Upper lobe of right lung (tissue), 1 donor: ENCODE measurements at regions not wholly inside any gene's neighbourhood (a gene's known extent, or its start where the extent isn't known, plus 50 kb on each side); places are given as distances from the start of the nearest gene placed in this dataset.

Experiments used
- ATAC-seq: fragments of 200-7000 bp; cut with Tn5 transposase; one replicate; pipeline ENCODE4 v1.9.1; 2020; ENCODE audit warnings: mild to moderate bottlenecking, moderate library complexity
- DNase-seq: peaks from one replicate; pipeline ENCODE4 v3.0.0-alpha.2; 2020
- H3K27ac ChIP-seq: fragments of 200-600 bp; one replicate; pipeline ENCODE4 v1.8.0; 2022
- H3K27me3 ChIP-seq: fragments of 200-600 bp; one replicate; pipeline ENCODE4 v1.8.0; 2022; ENCODE audit warnings: mild to moderate bottlenecking
- H3K36me3 ChIP-seq: fragments of 200-600 bp; one replicate; pipeline ENCODE4 v1.8.0; 2022
- H3K4me1 ChIP-seq: fragments of 200-600 bp; one replicate; pipeline ENCODE4 v1.8.0; 2022
- H3K4me3 ChIP-seq: fragments of 200-600 bp; one replicate; pipeline ENCODE4 v1.8.0; 2022; ENCODE audit warnings: mild to moderate bottlenecking
- H3K9me3 ChIP-seq: fragments of 200-600 bp; one replicate; pipeline ENCODE4 v1.8.0; 2022
- intact Hi-C: fragments of 100-400 bp; cut with DNase I; formaldehyde crosslinking; loops from one replicate; pipeline ENCODE4 v1.11.0; 2022
- TF ChIP-seq, protein P1 (sequence below): fragments of 200-600 bp; IDR thresholded peaks from one replicate; pipeline ENCODE4 v1.8.0; 2022; ENCODE audit warnings: antibody characterized with exemption
- donor health status: DM: no; HTN: yes; CAD: no; lungs with severe emphysema.

DNA sequence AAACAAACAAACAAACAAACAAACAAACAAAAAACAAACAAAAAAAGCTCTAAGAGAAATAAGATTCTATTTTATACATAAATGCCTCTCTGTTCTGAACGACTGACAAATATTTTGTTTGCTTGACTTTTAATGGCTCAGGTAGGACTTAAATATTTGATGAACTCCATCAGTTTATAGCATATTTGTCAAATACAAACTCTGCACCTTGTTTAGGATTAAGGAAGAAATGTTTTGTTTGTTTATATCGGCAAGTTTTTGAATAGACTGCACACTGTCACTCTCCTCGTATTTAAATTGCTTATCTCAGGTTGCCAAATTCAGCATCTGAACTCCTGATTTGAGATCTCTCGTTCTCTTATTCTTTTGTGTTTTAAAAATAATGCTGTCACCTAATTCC, 1499.7 kb upstream of the SLC10A2 start:
- no peak for DNase-seq
- intact Hi-C loops = no loop called here
- no peaks in the 10 kb centered on the region for H3K27me3 ChIP-seq
- no peaks in the 10 kb centered on the region for H3K4me1 ChIP-seq
- TF ChIP-seq, protein P1, sequence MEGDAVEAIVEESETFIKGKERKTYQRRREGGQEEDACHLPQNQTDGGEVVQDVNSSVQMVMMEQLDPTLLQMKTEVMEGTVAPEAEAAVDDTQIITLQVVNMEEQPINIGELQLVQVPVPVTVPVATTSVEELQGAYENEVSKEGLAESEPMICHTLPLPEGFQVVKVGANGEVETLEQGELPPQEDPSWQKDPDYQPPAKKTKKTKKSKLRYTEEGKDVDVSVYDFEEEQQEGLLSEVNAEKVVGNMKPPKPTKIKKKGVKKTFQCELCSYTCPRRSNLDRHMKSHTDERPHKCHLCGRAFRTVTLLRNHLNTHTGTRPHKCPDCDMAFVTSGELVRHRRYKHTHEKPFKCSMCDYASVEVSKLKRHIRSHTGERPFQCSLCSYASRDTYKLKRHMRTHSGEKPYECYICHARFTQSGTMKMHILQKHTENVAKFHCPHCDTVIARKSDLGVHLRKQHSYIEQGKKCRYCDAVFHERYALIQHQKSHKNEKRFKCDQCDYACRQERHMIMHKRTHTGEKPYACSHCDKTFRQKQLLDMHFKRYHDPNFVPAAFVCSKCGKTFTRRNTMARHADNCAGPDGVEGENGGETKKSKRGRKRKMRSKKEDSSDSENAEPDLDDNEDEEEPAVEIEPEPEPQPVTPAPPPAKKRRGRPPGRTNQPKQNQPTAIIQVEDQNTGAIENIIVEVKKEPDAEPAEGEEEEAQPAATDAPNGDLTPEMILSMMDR = no peak
- H3K36me3 ChIP-seq = no peaks in the 10 kb centered on the region
- H3K9me3 ChIP-seq = no peaks in the 10 kb centered on the region
- H3K4me3 ChIP-seq = no peak overlapping the region
- no peak overlapping the region for H3K27ac ChIP-seq
- no peak for ATAC-seq

DNA sequence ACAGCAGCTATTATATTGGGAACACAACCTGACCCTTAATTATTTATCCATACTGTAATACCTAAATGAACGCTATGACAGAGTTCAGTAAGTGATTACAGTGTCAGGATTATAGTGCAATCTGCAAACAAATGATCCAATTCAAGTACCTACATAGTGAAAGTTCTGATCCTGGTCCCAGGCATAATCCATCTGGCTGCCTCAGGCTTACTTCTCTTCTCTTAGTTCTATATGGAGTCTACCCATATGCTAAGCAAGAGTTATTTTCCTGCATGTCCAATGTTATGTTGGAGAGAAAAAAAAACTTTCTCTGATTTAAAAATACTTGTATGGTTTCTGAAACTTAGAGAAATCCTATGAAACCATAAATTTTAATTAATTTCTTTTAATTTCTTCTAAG, 1487.7 kb upstream of the SLC10A2 start:
- no peaks in the 10 kb centered on the region for H3K36me3 ChIP-seq
- ATAC-seq (no peak), DNase-seq (no peak)
- TF ChIP-seq, protein P1 = no peak
- no peaks in the 10 kb centered on the region for H3K9me3 ChIP-seq
- H3K27me3 ChIP-seq = no peaks in the 10 kb centered on the region
- no peaks in the 10 kb centered on the region for H3K4me1 ChIP-seq
- intact Hi-C loops = loop anchor here (10.0 kb wide), 1 partner anchor 649 kb away; no protein-coding TSS in a partner anchor
- no peak overlapping the region for H3K27ac ChIP-seq
- no peak overlapping the region for H3K4me3 ChIP-seq

DNA sequence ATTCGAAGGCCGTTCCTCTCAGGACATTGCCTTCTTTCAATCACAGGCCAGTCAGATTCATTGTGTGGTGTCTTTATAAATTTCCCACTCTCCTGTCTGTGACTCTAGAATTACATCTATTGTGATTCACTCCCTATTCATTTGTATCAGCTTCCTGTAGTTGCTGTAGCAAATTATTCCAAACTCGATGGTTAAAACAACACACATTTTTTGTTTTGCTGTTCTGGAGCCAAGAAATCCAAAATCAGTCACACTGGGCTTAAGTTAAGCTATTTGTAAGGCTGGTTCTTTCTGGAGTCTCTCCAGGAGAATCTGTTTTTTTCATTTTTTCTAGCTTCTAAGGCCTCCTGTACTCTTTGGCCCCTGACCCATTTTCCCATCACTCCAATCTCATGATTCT, 1487.0 kb upstream of the SLC10A2 start:
- Histone ChIP-seq H3K27ac (no peak overlapping the region), H3K9me3 (no peaks in the 10 kb centered on the region), H3K36me3 (no peaks in the 10 kb centered on the region), H3K27me3 (no peaks in the 10 kb centered on the region), H3K4me3 (no peak overlapping the region), H3K4me1 (no peaks in the 10 kb centered on the region)
- TF ChIP-seq, protein P1 = no peak
- ATAC-seq (no peak), DNase-seq (no peak)
- intact Hi-C loops = loop anchor here (10.0 kb wide), 1 partner anchor 648 kb away; no protein-coding TSS in a partner anchor

DNA sequence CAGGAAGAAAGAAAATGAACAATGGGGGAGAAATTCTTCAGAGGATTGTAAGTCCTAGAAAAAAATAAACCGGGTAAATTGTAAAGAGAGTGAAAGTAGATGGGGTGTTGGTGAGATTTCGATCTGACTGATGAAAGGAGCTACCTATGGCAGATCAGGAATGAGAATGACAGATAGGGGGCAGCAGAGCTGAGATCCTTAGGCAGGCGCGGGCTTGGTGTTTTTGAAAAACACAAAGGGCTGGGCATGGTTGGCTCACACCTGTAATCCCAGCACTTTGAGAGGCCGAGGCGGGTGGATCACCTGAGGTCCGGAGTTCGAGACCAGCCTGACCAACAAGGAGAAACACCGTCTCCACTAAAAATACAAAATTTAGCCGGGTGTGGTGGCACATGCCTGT, 1468.6 kb upstream of the SLC10A2 start:
- TF ChIP-seq, protein P1 = no peak
- ATAC-seq = no peak
- no peak overlapping the region for H3K4me3 ChIP-seq
- no peaks in the 10 kb centered on the region for H3K9me3 ChIP-seq
- no peak overlapping the region for H3K27ac ChIP-seq
- no peaks in the 10 kb centered on the region for H3K27me3 ChIP-seq
- DNase-seq = no peak
- H3K4me1 ChIP-seq = no peaks in the 10 kb centered on the region
- no peaks in the 10 kb centered on the region for H3K36me3 ChIP-seq
- intact Hi-C loops = no loop called here

DNA sequence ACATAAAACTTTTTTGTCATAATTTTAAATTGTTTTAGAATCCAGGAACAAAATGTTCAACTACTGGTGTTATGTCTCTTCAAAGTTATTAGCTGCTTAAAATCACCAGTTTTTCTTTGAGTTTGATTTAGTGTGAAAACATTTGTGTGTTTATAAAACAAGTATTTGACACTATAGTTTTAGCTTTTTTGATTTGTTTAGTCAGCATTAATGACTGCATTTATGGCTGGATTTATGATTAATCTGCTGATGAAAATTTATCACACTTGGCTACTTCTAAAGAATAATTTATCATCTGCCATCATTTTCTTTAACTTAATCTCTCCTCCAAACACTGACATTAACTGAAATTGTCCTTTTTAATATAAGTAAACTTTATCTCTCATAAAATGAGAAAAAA, 1465.9 kb upstream of the SLC10A2 start:
- no peaks in the 10 kb centered on the region for H3K36me3 ChIP-seq
- H3K27ac ChIP-seq = no peak overlapping the region
- no peaks in the 10 kb centered on the region for H3K27me3 ChIP-seq
- no peak for DNase-seq
- no peak for ATAC-seq
- H3K4me1 ChIP-seq = no peaks in the 10 kb centered on the region
- TF ChIP-seq, protein P1 = no peak
- no peaks in the 10 kb centered on the region for H3K9me3 ChIP-seq
- no peak overlapping the region for H3K4me3 ChIP-seq
- intact Hi-C loops = no loop called here

DNA sequence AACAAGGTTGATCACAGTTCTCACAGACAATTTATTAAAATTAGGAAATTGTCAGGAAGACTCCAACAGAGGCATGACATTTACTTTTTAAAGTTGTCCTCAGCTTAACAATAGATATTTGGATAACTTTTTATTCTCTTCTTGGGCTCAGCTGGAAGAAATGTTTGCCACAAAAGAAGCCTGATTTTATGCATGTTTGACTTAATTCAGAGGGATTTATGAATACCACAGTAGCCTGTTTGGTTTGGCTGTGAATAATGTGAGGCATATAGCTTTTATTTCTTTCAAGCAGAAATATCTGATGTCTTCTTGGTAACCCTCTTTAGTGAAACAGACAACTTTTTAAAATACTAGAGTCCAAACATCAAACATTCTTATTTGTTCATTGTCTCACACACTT, 1464.5 kb upstream of the SLC10A2 start:
- H3K4me3 ChIP-seq = no peak overlapping the region
- intact Hi-C loops = no loop called here
- H3K36me3 ChIP-seq = no peaks in the 10 kb centered on the region
- H3K27me3 ChIP-seq = no peaks in the 10 kb centered on the region
- no peaks in the 10 kb centered on the region for H3K4me1 ChIP-seq
- no peaks in the 10 kb centered on the region for H3K9me3 ChIP-seq
- no peak for DNase-seq
- H3K27ac ChIP-seq = no peak overlapping the region
- TF ChIP-seq, protein P1 = no peak
- ATAC-seq = no peak
